AG20443 (cell line): ENCODE measurements at regions not wholly inside any gene's neighbourhood (a gene's known extent, or its start where the extent isn't known, plus 50 kb on each side); places are given as distances from the start of the nearest gene placed in this dataset.
"Not testable (repeated sequence)": the region's sequence is repeated elsewhere in the genome, so short reads cannot be mapped to it uniquely, and the experiment has no call there.

Source experiments
- DNase-seq: peaks from one replicate; pipeline ENCODE4 v3.0.0; 2012; ENCODE audit warnings: low spot score, mixed read lengths

DNA sequence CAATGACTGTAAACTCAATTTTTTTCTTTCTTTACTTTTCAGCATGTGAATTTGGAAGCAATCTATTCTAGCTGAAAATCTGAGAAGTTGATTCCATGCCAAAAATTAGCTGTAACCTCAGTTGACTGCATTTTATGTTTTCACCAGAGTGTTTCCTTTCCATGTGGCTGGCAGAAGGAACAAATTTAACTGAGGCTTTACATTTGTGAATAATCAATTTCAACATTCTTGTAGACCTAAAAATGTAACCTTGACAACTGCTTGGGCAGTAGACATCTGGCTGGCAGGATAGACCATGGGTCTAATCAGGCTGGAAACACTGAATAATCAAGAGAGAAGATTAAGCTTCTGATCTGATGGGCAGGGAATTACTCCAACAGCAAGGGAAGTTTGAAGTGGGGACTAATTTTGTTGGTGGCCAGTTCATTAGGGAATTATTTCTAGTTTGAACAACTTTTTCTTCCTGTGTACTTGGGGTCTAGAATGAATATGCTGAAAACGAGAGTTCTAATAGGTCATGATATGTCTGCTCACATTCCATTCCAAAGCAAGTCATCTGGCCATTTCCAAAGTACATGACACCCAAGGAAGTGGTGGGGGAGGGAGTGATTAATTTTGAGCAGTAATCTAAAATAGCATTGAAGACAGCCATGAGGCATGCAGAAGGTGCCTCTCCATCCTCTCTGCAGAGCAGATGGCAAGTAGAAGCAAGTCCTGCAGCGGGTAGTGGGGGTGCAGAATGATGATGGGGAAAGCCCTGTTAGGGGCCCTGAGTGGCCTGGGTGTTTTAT lies 68.2 kb downstream of the ATP23 start:
- no peak for DNase-seq

GRCh38 chr12:58011676-58012075 lies 70.3 kb downstream of the ATP23 start:
- no peak for DNase-seq

DNA sequence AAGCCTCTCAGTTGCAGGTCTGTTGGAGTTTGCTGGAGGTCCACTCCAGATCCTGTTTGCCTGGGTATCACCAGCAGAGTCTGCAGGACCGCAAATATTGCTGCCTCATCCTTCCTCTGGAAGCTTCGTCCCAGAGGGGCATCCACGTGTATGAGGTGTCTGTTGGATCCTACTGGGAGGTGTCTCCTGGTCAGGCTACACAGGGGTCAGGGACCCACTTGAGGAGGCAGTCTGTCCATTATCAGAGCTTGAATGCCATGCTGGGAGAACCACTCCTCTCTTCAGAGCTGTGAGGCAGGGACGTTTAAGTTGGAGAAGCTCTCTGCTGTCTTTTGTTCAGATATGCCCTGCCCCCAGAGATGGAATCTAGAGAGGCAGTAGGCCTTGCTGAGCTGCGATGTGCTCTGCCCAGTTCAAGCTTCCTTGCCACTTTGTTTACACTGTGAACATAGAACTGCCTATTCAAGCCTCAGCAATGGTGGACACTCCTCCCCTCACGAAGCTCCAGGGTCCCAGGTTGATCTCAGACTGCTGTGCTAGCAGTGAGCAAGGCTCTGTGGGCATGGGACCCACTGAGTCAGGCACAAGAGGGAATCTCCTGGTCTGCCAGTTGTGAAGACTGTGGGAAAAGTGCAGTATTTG lies 81.1 kb downstream of the ATP23 start:
- not testable (repeated sequence) for DNase-seq

DNA sequence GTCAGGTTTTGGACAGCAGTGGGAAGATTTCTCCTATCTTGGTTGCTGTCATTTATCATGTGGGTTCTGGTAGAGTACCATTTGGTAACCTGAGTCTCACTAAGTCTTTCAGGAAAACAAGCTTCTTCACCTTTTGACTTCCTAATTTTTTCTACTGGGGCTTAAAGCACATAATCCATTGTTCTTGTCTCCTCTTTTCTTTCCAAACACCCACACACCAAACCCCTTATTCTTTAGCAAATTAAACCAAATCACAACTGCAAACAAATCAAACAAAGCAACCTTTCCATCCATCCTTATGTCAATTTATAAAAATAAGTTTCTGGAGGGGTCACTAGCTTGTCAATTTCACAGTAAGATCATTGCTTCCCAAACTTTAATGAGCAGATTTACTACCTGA lies 84.1 kb downstream of the ATP23 start:
- no peak for DNase-seq

- no peak for DNase-seq
These were observed 85.1 kb downstream of the ATP23 start for GRCh38 chr12:58026426-58026825.

GRCh38 chr12:58026897-58027891 lies 85.8 kb downstream of the ATP23 start:
- no peak for DNase-seq

- no peak for DNase-seq
These were observed 86.9 kb downstream of the ATP23 start for GRCh38 chr12:58028294-58028693.

DNA sequence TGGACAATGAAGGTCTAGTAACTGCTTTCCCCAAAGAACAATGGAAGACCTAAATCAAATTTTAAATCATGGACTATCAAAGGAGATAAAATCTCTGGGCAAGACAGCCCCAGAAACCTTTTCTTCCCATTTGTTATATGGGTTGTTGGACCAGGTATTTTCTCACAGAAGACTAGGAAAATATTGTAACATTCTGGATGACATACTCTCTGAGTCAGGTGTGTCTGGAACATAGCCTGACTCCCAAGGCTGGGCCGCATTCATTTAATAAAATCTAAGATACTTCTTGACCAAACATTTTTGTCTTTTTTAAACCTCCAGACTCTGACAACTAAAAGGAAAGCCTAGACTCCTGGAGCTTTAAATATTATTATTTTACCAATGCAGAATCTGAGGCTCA lies 87.9 kb downstream of the ATP23 start:
- no peak for DNase-seq

GRCh38 chr12:58030566-58031279 lies 89.4 kb downstream of the ATP23 start:
- DNase-seq, result peak; percentile 38

GRCh38 chr12:58032156-58032555 lies 90.8 kb downstream of the ATP23 start:
- DNase-seq, result no peak

GRCh38 chr12:58033831-58034230 lies 92.5 kb downstream of the ATP23 start:
- DNase-seq, result no peak

DNA sequence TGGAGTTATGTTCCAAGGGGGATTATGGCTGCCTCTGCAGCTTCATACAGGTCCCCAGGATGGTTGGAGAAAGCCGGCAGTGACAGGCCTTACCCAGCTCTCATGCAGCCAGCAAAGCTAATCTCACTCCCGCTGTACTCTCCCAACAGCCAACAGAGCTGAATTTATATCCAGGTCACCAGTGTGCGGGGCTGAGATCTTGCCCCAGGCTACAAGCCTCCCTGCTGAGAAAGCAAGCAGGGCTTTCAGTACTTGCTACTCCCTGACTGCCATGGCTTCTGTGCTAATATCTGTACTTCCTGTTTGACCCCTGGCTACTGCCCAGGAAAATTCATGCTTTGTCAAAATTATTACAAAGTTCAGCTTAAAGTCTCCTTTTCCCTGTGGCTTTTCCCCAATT lies 92.9 kb downstream of the ATP23 start:
- DNase-seq, result no peak

- no peak for DNase-seq
These were observed 93.3 kb downstream of the ATP23 start for GRCh38 chr12:58034712-58035111.

GRCh38 chr12:58041441-58041840 lies 100.1 kb downstream of the ATP23 start:
- no peak for DNase-seq

GRCh38 chr12:58044966-58045365 lies 103.6 kb downstream of the ATP23 start:
- no peak for DNase-seq

- DNase-seq, result no peak
These were observed 104.9 kb downstream of the ATP23 start for GRCh38 chr12:58046271-58046670.

DNA sequence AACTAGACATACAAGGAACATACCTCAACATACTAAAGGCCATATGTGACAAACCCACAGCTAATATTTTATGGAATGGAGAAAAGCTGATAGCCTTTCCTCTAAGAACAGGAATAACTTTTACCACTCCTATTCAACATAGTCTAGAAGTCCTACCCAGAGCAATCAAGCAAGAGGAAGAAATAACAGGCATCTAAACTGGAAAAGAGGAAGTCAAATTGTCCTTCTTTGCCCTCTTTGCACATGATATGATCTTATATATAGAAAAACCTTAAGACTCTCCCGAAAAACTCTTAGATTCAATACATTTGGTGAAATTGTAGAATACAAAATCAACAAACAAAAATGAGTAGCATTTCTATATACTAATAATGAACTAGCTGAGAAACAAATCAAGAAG lies 110.0 kb downstream of the ATP23 start:
- no peak for DNase-seq

DNA sequence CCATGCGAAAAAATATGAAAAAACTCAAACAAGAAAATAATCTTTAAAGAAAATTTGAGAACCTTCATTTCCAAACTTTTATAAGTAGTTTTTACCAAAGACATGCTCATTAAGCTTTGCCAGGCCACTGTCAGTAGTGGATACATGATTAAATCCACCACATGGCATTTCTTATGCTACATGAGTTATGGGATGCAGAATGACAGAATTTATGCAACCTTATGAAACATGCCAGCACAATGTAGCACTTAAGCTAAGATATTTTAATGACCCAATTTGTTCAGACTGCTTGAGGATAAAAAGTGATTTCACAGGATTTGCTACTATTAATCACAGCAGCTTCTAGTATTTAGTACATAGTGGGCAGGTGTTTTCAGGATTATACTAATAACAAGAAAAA lies 123.3 kb downstream of the ATP23 start:
- DNase-seq, result no peak

- no peak for DNase-seq
These were observed 124.9 kb downstream of the ATP23 start for GRCh38 chr12:58066296-58066695.

DNA sequence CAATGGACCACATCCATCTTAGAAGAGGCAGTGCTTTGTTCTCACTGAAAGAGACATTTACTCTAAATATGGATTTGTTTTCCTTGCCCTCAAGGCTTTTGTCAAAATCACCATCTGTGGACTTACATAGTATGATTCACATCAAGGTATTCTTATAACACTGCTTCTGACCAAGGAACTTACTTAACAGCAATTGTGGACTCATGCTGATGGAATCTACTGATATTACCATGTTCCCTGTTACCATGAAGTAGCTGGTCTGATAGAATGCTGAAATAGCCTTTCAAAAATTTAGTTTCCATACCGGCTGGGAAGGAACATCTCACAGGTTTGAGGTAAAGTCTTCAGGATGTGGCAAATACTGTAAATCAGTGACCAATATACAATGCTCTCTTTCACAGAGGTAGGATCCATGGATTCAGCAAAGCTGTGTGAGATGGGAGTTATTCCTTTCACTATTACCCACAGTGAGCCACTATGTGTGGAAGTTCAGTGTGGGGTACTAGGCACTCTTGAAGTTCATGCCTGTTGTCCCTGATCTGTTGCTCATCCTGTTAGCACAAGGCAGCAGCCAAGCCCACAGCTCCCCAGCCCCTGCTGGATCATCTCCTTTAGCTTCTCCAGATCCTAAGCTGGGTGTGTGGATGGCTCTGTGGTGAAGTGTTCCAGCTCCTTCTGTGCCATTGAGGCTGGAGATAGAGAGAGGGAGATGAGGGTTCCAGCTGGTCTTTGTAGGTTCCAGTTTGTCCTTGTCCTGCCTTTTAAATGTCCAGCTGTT lies 126.4 kb downstream of the ATP23 start:
- DNase-seq, result no peak

GRCh38 chr12:58068706-58069105 lies 127.3 kb downstream of the ATP23 start:
- no peak for DNase-seq
